ENCODE measurements at regions not wholly inside any gene's neighbourhood (a gene's known extent, or its start where the extent isn't known, plus 50 kb on each side); places are given as distances from the start of the nearest gene placed in this dataset.

GRCh38 chr3:83770664-83771402 lies 1188.0 kb upstream of the CADM2 start:
- Histone ChIP-seq H3K4me2 (ENCODE audit: low read length) (no peak overlapping the region), H3K9ac (ENCODE audit: low read length) (no peak overlapping the region), H3K4me1 (ENCODE audit: control insufficient read depth in 1 of 2, insufficient read depth in 2 of 2, low read length in 2 of 2) (no peaks in the 10 kb centered on the region), H3K79me2 (ENCODE audit: insufficient read depth, low read length) (no peaks in the 10 kb centered on the region), H3K9me3 (ENCODE audit: control insufficient read depth in 1 of 2, insufficient read depth in 1 of 2, low read depth in 1 of 2, low read length in 2 of 2) (peaks cover 0 to 3% of the 10 kb centered on the region in 2 experiments; a peak in 2 of 4 replicates), H3K36me3 (ENCODE audit: control insufficient read depth in 1 of 2, insufficient read depth in 2 of 2, low read length in 2 of 2) (no peaks in the 10 kb centered on the region), H3K9me2 (ENCODE audit: insufficient read depth) (no peaks in the 10 kb centered on the region), H3K27ac (ENCODE audit: low read depth, low read length) (no peak overlapping the region), H3K27me3 (ENCODE audit: insufficient read depth, low read length) (no peaks in the 10 kb centered on the region), H4K20me1 (ENCODE audit: insufficient read depth) (no peaks in the 10 kb centered on the region), H2AFZ (ENCODE audit: low read depth, low read length, poor library complexity, severe bottlenecking) (no peak overlapping the region), H3K4me3 (replicated peaks in 1 of 2; ENCODE audit: low read depth in 1 of 2, low read length in 2 of 2) (no peak overlapping the region)
- RAD21 ChIA-PET (ENCODE audit: low non-redundant PET in 1 of 2, low total read pairs in 2 of 2, uncharacterized antibody in 2 of 2, unreplicated experiment in 2 of 2): no interaction called here
- ATAC-seq (no peak), DNase-seq (ENCODE audit: low read depth, low spot score) (no peak)
- no TSS peak for BruUV-seq (replicated peaks)
- POLR2A ChIA-PET: no interaction called here
- intact Hi-C loops (cut with micrococcal nuclease): no loop called here
- no peak for TF ChIP-seq MAX (IDR thresholded peaks at IDR 0.05)
- TF ChIP-seq EZH2 (IDR thresholded peaks at IDR 0.05): no peak
- TF ChIP-seq FOSL1 (IDR thresholded peaks at IDR 0.05; ENCODE audit: low read depth): no peak
- TF ChIP-seq CBX3 (IDR thresholded peaks at IDR 0.05; ENCODE audit: low read depth): no peak
- no peak for TF ChIP-seq ELF1 (IDR thresholded peaks at IDR 0.05; ENCODE audit: borderline replicate concordance, low read depth)
- no peak for TF ChIP-seq SRF (IDR thresholded peaks at IDR 0.05; ENCODE audit: low read depth)
- no peak for TF ChIP-seq ZBTB33 (IDR thresholded peaks at IDR 0.05; ENCODE audit: extremely low read depth, insufficient replicate concordance, low read length)
- no peak for TF ChIP-seq SP1 (IDR thresholded peaks at IDR 0.05; ENCODE audit: low read depth)
- TF ChIP-seq POLR2AphosphoS5 (IDR thresholded peaks at IDR 0.05; ENCODE audit: low read depth, low read length): no peak
- no peak for TF ChIP-seq CTCF (IDR thresholded peaks at IDR 0.05 in 2 of 3, conservative IDR thresholded peaks at IDR 0.05 in 1 of 3; ENCODE audit: borderline replicate concordance in 1 of 3, insufficient read depth in 1 of 3, low read depth in 2 of 3, low read length in 2 of 3)
- CTCF ChIA-PET: no interaction called here
